ENCODE measurements at regions not wholly inside any gene's neighbourhood (a gene's known extent, or its start where the extent isn't known, plus 50 kb on each side); places are given as distances from the start of the nearest gene placed in this dataset.

GRCh38 chr5:103624035-103624480 lies 61.5 kb upstream of the NUDT12 start:
- H2AK5ac ChIP-seq (ENCODE audit: insufficient read length, low read length) = no peak overlapping the region
- H4K91ac ChIP-seq (ENCODE audit: insufficient read length, low read depth, low read length) = no peak overlapping the region
- no peaks in the 10 kb centered on the region for H3K79me1 ChIP-seq (ENCODE audit: insufficient read depth, low read depth, low read length, poor library complexity, severe bottlenecking)
- H2BK12ac ChIP-seq (ENCODE audit: insufficient read length, low read depth, low read length) = no peak overlapping the region
- no peaks in the 10 kb centered on the region for H3K27me3 ChIP-seq (ENCODE audit: insufficient read depth, low read length)
- no peaks in the 10 kb centered on the region for H3K79me2 ChIP-seq (ENCODE audit: insufficient read depth, low read length)
- Mint-ChIP-seq H3K36me3 (ENCODE audit: insufficient read depth in 1 of 3, low read depth in 3 of 3) (peaks cover 0 to 10% (median 0%) of the 10 kb centered on the region in 3 experiments; a peak in 1 of 7 replicates), H3K27me3 (ENCODE audit: low read depth) (no peaks in the 10 kb centered on the region), H3K27ac (no peak overlapping the region), H3K4me3 (no peak overlapping the region), H3K4me1 (no peaks in the 10 kb centered on the region), H3K9me3 (peaks cover 0 to 2% of the 10 kb centered on the region in 2 experiments; a peak in 2 of 5 replicates)
- H3K4me2 ChIP-seq (ENCODE audit: insufficient read depth, insufficient read length, low read length) = no peak overlapping the region
- H2AFZ ChIP-seq (ENCODE audit: low read length) = no peak overlapping the region
- H3K9me3 ChIP-seq (ENCODE audit: control insufficient read depth, low read depth, low read length) = no peaks in the 10 kb centered on the region
- DNase-seq = no peak
- no peak overlapping the region for H3K9ac ChIP-seq (ENCODE audit: extremely low read depth, insufficient read length, low read length)
- no CpG with 5 or more reads among the region's 2 CpGs for WGBS (ENCODE audit: extremely low coverage, insufficient read length, low lambda C conversion rate)
- no peak overlapping the region for H2BK120ac ChIP-seq (ENCODE audit: low read depth, low read length, poor library complexity, severe bottlenecking)
- H3K14ac ChIP-seq (ENCODE audit: insufficient read depth, low read length) = no peak overlapping the region
- H2BK15ac ChIP-seq (ENCODE audit: low read depth, low read length) = no peak overlapping the region
- no peak for TF ChIP-seq CTCF (conservative IDR thresholded peaks at IDR 0.05)
- H3K23ac ChIP-seq (ENCODE audit: insufficient read length, low read depth, low read length) = no peak overlapping the region
- no peak overlapping the region for H2BK5ac ChIP-seq (ENCODE audit: insufficient read length, low read length)
- H2BK20ac ChIP-seq (ENCODE audit: low read depth, low read length, poor library complexity, severe bottlenecking) = no peak overlapping the region
- no peak overlapping the region for H3T11ph ChIP-seq (ENCODE audit: low read length)
- H3K23me2 ChIP-seq (ENCODE audit: insufficient read length, low read depth, low read length, poor library complexity, severe bottlenecking) = no peaks in the 10 kb centered on the region
- no peak overlapping the region for H3K18ac ChIP-seq (ENCODE audit: insufficient read length, low read depth, low read length)
- no peaks in the 10 kb centered on the region for H4K20me1 ChIP-seq (ENCODE audit: control insufficient read depth, insufficient read depth, insufficient read length)
- no peak overlapping the region for H3K56ac ChIP-seq (ENCODE audit: insufficient read length, low read depth, low read length)
- no peak overlapping the region for H4K8ac ChIP-seq (replicated peaks; ENCODE audit: insufficient read length, low read depth, low read length)
- H3K4ac ChIP-seq (ENCODE audit: low read depth, low read length) = no peak overlapping the region
- no peak overlapping the region for H3K27ac ChIP-seq (ENCODE audit: insufficient read length, low read depth, low read length)
- no peaks in the 10 kb centered on the region for H3K4me1 ChIP-seq (ENCODE audit: insufficient read depth, low read length)
- H4K5ac ChIP-seq (ENCODE audit: insufficient read length, low read depth, low read length) = no peak overlapping the region
